Heart left ventricle (tissue), 13 donors: ENCODE measurements at regions not wholly inside any gene's neighbourhood (a gene's known extent, or its start where the extent isn't known, plus 50 kb on each side); places are given as distances from the start of the nearest gene placed in this dataset.

ENCODE experiments used
- POLR2A ChIP-seq, 2 donors: fragments of 450-650 bp; IDR thresholded peaks; one replicate each; pipeline ENCODE4 v1.6.1; 2017; ENCODE audit warnings: antibody characterized with exemption in 2 of 2, mild to moderate bottlenecking in 2 of 2, moderate library complexity in 2 of 2
- TF ChIP-seq, protein P1 (sequence below), 12 donors: fragments of 200-600 bp; sonication (generic) in 4 of 12; IDR thresholded peaks; one replicate each; pipeline versions ENCODE4 v1.5.0 to v1.8.0; 2018 to 2022; ENCODE audit warnings: antibody characterized with exemption in 12 of 12, mild to moderate bottlenecking in 5 of 12
- donor health status: ischemic (EF 13 %, LVEDD 7.1; RV severe dilation, severe dysfunction).
- donor health status: DM: no; HTN: yes; CAD: no.
- donor health status: DM: no; HTN: no; CAD: no.
- donor health status: ischemic (EF 25% LVEDD 6.9; RV normal size, moderate dysfunction).
- donor health status: ischemic (EF 25% LVEDD 5.7; RV mildly dilated, moderate dysfunction).
- donor health status: ischemic (EF 35%, LVEDD 5.7; RV mildly dilated, moderate dysfunction).
- donor health status: nonischemic (EF 11% LVEDD 7.7; RV severe dilation, severe dysfunction).
- donor health status: DM: yes; HTN: yes; CAD: no.
- donor health status: PGD.
- donor health status: ischemic (EF 29% LVEDD 5.4; RV normal size, mild dysfunction).
- donor health status: nonischemic (EF 23%, LVEDD 6.1; RV moderate dilation, normal function).

DNA sequence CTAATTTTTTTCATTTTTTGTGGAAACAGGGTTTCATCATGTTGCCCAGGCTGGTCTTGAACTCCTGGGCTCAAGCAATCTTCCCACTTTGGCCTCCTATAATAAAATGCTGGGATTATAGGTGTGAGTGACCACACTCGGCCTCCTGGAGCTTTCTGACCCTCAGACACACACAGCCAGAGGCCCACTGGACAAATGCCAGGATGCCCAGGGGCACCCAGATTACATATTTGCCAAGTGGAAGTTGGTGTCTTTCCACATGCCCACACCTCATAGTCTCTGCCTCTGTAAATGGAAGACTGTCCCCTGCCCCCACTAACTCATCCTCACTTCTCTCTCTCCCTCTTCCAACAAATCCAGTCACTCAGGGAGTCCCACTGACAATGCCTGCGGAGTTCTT, 63.4 kb upstream of the LRP8 start:
- TF ChIP-seq POLR2A (IDR thresholded peaks at IDR 0.05): no peak
- TF ChIP-seq, protein P1, sequence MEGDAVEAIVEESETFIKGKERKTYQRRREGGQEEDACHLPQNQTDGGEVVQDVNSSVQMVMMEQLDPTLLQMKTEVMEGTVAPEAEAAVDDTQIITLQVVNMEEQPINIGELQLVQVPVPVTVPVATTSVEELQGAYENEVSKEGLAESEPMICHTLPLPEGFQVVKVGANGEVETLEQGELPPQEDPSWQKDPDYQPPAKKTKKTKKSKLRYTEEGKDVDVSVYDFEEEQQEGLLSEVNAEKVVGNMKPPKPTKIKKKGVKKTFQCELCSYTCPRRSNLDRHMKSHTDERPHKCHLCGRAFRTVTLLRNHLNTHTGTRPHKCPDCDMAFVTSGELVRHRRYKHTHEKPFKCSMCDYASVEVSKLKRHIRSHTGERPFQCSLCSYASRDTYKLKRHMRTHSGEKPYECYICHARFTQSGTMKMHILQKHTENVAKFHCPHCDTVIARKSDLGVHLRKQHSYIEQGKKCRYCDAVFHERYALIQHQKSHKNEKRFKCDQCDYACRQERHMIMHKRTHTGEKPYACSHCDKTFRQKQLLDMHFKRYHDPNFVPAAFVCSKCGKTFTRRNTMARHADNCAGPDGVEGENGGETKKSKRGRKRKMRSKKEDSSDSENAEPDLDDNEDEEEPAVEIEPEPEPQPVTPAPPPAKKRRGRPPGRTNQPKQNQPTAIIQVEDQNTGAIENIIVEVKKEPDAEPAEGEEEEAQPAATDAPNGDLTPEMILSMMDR (IDR thresholded peaks at IDR 0.05): no peak
